ENCODE measurements at regions not wholly inside any gene's neighbourhood (a gene's known extent, or its start where the extent isn't known, plus 50 kb on each side); places are given as distances from the start of the nearest gene placed in this dataset.

DNA sequence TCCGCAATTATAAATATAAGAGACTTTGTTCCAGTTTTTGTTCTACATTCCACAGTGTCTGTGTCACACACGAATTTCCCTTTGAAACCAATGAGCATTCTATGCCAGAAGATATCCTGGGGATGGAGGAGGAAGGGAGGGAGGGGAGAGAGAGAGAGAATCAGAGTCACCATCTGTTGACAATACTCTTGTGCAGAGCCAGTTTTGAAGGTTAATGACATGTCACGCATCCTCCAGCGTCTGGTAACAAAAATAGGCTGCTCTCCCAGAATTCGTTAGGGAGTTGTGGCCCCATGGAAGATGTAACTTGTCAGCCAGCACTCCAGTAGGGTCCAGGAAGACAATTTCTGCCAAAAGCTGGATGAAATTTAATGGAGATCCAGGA is 213.5 kb upstream of the KRR1 start:
- FAIRE-seq (no peak), DNase-seq (ENCODE audit: insufficient read length) (no peak)

DNA sequence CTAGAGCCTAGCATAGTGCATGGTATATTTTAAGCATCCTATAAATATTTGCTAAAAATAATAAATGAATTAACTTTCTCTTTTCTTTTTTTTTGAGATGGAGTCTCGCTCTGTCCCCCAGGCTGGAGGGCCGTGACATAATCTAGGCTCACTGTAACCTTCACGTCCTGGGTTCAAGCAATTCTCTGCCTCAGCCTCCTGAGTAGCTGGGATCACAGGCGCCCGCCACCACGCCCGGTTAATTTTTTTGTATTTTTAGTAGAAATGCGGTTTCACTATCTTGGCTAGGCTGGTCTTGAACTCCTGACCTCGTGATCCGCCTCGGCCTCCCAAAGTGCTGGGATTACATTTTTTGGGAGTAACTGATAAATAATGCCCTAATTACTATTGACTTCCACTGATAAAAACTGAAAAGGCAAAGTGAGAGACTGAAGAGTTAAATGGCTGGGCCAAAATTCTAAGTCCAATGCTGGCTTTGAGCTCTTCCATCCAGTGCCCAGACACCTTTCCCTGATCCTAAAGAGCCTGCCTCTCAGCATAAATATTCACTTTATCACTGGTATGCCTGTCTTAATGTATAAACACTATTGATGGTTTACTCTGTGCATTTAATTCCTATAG is 213.0 kb upstream of the KRR1 start:
- no peak for FAIRE-seq
- TF ChIP-seq TAF1 (IDR thresholded peaks at IDR 0.05; ENCODE audit: borderline replicate concordance, low read depth, low read length) (no peak), POLR2AphosphoS5 (IDR thresholded peaks at IDR 0.05; ENCODE audit: low read depth, low read length) (no peak), POLR2A (IDR thresholded peaks at IDR 0.05; ENCODE audit: low read depth, low read length) (no peak)
- no peak for DNase-seq (ENCODE audit: insufficient read length)

More for the DNA sequence above, 213.5 kb upstream of the KRR1 start:
- TF ChIP-seq POLR2A (IDR thresholded peaks at IDR 0.05; ENCODE audit: low read depth, low read length) (no peak), POLR2AphosphoS5 (IDR thresholded peaks at IDR 0.05; ENCODE audit: low read depth, low read length) (no peak), TAF1 (IDR thresholded peaks at IDR 0.05; ENCODE audit: borderline replicate concordance, low read depth, low read length) (no peak)

DNA sequence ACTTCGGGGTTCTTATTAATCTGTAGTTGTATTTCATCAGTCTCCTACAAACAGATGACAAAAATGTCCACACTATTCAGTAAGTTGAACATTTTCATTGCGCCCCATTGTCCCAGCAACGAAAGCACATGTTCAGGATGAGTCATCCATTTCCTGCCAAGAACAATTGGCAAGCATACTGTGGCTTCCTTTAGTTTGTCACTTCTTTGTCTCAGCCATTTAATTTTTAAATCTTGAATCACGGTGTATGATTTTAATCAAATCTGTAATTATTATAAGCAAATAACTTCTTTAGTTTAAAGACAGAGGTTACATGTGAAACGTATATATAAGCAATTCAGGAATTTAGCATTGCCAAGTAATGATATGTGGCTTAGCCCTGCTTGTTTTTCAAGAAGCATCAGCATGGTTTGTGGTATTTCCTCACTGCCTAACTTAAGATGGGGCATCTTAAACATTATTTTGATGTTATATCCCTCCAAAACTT is 211.3 kb upstream of the KRR1 start:
- DNase-seq (ENCODE audit: insufficient read length) = no peak
- FAIRE-seq = peak; percentile 21

DNA sequence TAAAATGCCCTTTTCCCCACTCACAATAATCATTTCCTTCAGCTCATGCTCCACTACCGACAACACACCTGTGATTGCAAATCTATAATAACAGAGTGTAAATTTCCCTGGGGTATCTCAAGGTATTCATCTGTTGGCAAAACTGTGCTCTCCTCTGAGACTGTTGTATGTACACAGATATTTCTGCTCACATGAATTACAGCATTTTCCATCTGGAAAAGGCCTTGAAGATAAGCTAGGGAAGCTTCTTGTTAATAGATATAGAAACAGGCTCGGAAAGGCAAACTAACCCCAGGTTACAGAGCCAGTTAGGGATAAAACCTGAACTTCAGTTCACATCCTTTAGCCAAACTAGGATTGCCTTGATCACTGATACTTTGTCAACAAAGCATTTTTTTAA is 210.4 kb upstream of the KRR1 start:
- DNase-seq (ENCODE audit: insufficient read length) = no peak
- FAIRE-seq = no peak
- TF ChIP-seq POLR2A (IDR thresholded peaks at IDR 0.05; ENCODE audit: low read depth, low read length) = no peak
- no peak for TF ChIP-seq POLR2AphosphoS5 (IDR thresholded peaks at IDR 0.05; ENCODE audit: low read depth, low read length)
- no peak for TF ChIP-seq TAF1 (IDR thresholded peaks at IDR 0.05; ENCODE audit: borderline replicate concordance, low read depth, low read length)

More for the DNA sequence above, 211.3 kb upstream of the KRR1 start:
- TF ChIP-seq POLR2AphosphoS5 (IDR thresholded peaks at IDR 0.05; ENCODE audit: low read depth, low read length) (no peak), POLR2A (IDR thresholded peaks at IDR 0.05; ENCODE audit: low read depth, low read length) (no peak)

DNA sequence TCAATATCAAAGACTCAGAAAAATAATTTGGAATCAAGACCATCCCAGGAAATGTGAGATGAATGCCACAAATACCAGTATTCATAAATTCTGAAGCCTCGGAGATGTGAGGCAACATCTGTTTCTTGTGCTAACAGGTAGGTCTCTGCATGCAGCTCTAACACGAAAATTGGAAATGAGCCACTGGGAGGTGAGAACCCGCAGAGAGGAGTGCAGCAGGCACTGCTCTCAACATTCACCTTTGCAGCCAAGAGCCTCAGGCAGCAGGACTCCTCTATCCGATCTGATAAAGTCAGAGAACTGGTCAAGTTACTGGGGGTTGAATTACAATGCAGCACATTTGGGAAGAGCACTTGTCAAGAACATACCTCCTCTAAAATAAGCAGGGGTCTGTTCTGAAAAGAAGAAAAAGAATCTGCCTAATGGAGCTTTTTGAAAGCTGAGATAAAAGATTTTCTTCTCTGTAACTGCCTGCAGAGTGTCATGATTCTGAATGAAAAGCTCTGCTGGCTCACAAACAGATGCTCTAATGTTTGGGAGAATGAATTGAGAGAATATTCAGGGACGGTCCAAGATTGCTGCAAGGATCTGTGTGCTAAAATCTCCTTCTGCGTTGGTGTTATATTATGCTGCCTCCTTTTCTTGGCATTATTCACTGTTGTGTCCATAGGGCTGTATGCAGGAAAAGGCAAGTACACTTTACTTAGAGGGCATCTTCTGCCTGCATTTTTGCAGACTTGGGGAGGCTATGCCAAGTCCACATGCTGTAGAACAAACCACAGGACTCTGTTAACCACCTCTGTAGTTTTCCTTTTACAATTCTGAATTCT is 209.6 kb upstream of the KRR1 start:
- TF ChIP-seq POLR2A (IDR thresholded peaks at IDR 0.05; ENCODE audit: low read depth, low read length) (no peak), TAF1 (IDR thresholded peaks at IDR 0.05; ENCODE audit: borderline replicate concordance, low read depth, low read length) (no peak), POLR2AphosphoS5 (IDR thresholded peaks at IDR 0.05; ENCODE audit: low read depth, low read length) (no peak)
- DNase-seq (ENCODE audit: insufficient read length) = no peak
- FAIRE-seq = no peak

DNA sequence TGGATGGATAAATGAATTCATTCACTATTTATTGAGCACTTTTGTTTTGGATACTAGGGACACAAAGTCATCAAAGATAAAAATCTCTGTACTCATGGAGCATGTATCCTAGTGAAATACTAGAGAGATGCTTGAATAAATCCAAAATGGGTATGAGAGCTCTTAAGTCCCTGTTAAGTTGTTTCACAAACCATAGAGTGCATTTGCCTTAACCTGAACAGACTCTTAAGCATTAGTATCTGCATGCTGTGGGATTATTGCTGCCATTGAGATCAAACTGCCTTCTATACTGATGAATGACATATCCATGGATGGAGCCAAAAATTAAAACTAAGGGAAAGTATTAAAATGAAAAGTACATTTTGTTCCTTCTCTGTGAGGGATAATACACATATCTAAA is 206.5 kb upstream of the KRR1 start:
- TF ChIP-seq TAF1 (IDR thresholded peaks at IDR 0.05; ENCODE audit: borderline replicate concordance, low read depth, low read length) = no peak
- no peak for TF ChIP-seq POLR2AphosphoS5 (IDR thresholded peaks at IDR 0.05; ENCODE audit: low read depth, low read length)
- FAIRE-seq (no peak), DNase-seq (ENCODE audit: insufficient read length) (no peak)

DNA sequence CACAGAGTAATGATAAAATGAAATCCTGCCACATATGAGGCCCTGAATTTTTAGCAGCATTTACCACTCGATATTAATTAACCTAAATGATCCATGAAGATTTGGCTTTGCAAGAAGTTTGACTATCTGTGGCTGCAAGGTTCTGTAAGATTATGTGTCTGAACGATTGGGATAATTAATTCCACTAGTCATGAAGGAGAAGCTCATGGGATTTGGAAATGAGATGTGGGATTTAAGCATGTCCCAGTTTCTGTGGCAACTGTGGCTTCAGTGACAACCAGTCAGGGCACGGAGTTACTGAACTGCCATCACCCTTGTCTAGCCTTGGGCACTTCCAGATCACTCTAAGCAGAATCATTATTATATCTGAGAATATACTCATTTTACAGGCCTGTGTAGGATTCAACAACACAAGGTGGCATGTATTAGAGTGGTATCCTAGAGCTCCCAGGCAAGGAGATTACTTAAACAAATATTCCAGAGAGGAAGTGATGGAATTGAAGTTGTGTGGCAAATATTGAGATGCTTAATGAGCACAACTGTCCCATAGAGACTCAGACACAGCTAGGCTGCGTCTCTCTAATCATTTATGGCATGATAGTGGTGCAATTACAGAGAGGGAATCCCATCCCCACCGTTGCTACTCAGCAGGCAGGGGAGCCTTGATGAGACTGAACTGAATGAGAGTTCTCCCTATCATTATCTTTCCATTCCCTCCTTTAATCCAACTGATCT is 205.0 kb upstream of the KRR1 start:
- TF ChIP-seq POLR2A (IDR thresholded peaks at IDR 0.05; ENCODE audit: low read depth, low read length) (no peak), TAF1 (IDR thresholded peaks at IDR 0.05; ENCODE audit: borderline replicate concordance, low read depth, low read length) (no peak), POLR2AphosphoS5 (IDR thresholded peaks at IDR 0.05; ENCODE audit: low read depth, low read length) (no peak)
- DNase-seq (ENCODE audit: insufficient read length) (no peak), FAIRE-seq (no peak)

DNA sequence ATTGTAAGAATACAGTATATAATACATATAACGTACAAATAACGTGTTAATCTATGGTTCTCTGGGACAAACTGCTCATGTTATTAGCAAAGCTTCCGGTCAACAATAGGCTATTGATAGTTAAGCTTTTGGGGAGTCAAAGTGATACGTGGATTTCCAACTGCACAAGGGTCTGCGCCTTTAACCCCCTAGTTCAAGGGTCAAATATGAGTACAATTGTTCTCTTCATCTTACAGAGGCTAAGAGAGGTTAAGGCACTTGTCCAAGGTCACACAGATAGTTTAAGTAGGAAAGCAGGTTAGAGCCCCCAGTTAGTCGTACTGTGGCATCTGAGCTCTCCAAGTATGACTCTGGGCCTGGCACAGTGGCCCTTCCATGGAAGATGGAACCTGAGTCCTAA is 204.3 kb upstream of the KRR1 start:
- DNase-seq (ENCODE audit: insufficient read length) (no peak), FAIRE-seq (no peak)
- TF ChIP-seq TAF1 (IDR thresholded peaks at IDR 0.05; ENCODE audit: borderline replicate concordance, low read depth, low read length) (no peak), POLR2AphosphoS5 (IDR thresholded peaks at IDR 0.05; ENCODE audit: low read depth, low read length) (no peak), POLR2A (IDR thresholded peaks at IDR 0.05; ENCODE audit: low read depth, low read length) (no peak)

DNA sequence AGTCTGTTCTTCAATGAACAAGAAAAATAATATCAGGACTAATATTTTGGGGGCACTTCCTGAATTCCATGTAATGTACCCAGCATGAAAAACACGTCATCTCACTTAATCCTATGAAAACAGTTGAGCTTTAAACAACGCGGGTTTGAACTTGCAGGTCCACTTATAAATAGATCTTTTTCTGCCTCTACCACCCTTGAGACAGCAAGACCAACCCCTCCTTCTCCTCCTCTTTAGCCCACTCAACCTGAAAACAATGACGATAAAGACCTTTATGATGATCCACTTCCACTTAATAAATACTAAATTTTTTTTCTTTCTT is 203.9 kb upstream of the KRR1 start:
- no peak for TF ChIP-seq TAF1 (IDR thresholded peaks at IDR 0.05; ENCODE audit: borderline replicate concordance, low read depth, low read length)
- no peak for TF ChIP-seq POLR2A (IDR thresholded peaks at IDR 0.05; ENCODE audit: low read depth, low read length)
- FAIRE-seq (no peak), DNase-seq (ENCODE audit: insufficient read length) (no peak)

DNA sequence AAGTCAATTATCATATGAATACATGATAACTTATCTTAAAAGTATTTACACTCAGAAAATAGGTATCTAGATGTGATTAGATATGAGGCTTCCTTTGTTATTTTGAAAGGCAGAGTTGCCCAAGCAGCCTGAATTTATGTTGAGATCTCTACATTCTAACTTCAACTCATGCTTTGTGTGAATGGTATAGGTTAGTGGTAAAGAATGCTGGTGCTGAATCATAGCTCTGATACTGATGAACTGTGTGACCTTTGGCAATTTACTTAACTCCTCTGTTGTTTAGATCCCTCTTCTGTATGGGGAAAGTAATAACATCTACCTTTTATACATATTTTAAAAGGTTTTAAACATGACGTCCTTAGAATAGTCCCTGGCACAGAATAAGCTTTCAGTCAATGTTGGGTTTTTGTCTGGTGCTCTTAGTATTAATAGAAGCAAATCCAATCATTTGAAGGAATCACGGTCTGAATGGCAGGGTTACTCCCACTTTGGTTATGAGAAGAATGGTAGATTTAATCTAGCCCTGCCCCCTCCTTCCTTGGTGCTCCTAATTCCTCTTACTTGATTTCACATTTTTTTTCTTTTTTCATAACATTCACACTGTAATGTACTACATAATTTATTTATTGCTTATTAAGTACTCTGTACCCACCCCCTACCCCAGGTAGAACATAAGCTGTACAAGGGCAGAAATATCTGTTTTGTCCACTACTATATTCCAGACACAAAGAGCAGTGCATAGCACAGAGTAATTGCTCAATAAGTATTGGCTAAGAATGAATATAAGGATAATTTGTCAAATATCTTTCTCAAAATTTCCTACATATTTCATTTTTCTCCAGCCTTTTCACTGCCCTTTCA is 203.3 kb upstream of the KRR1 start:
- FAIRE-seq (no peak), DNase-seq (ENCODE audit: insufficient read length) (no peak)
- TF ChIP-seq POLR2A (IDR thresholded peaks at IDR 0.05; ENCODE audit: low read depth, low read length) (no peak), POLR2AphosphoS5 (IDR thresholded peaks at IDR 0.05; ENCODE audit: low read depth, low read length) (no peak), TAF1 (IDR thresholded peaks at IDR 0.05; ENCODE audit: borderline replicate concordance, low read depth, low read length) (no peak)

DNA sequence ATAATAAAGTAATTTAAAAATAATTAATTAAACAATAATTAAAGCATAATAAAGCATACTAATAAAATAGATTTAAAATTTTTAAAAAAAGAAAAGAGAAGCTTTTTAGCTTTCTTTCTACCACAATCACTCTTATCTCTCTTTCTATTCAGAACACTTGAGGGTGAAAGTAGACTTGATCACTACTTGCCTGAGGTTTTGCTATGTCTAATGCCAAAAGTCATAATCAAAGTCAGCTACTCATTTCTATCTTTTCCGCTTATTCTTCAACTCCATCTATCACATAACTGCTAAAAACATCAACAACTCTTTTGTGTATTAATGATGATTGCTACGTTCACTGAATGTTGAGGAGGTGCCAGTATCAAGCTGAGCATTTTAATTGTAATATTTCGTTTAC is 202.0 kb upstream of the KRR1 start:
- TF ChIP-seq TAF1 (IDR thresholded peaks at IDR 0.05; ENCODE audit: borderline replicate concordance, low read depth, low read length) (no peak), POLR2AphosphoS5 (IDR thresholded peaks at IDR 0.05; ENCODE audit: low read depth, low read length) (no peak), POLR2A (IDR thresholded peaks at IDR 0.05; ENCODE audit: low read depth, low read length) (no peak)
- DNase-seq (ENCODE audit: insufficient read length) = no peak
- FAIRE-seq = no peak

Measured in GM12892 (cell line).